HepG2 (cell line): ENCODE measurements at regions not wholly inside any gene's neighbourhood (a gene's known extent, or its start where the extent isn't known, plus 50 kb on each side); places are given as distances from the start of the nearest gene placed in this dataset.

Experiments used
- ATAC-seq: fragments of 200-7000 bp; cut with Tn5 transposase; 3 replicates; pipeline ENCODE4 v1.9.1; 2020; ENCODE audit warnings: mild to moderate bottlenecking, moderate library complexity
- BruUV-seq: library from RNA; stranded (reverse); fragments of 400-500 nt; replicated peaks from 2 replicates; lab custom pipeline; 2021; lab: Mats Ljungman, UMichigan
- CTCF ChIA-PET: fragments of 300-600 bp; formaldehyde crosslinking; extraction: SDS; loops from one replicate; lab custom pipeline; 2021; ENCODE audit warnings: low total read pairs, inconsistent platforms, low intra/inter-chr PET ratio; lab: Yijun Ruan, JAX
- POLR2A ChIA-PET: fragments of 350-600 bp; sonication (Branson Sonifier 250); formaldehyde crosslinking; loops from one replicate; lab custom pipeline; 2020; ENCODE audit warnings: antibody characterized with exemption, inconsistent platforms; lab: Yijun Ruan, JAX
- DNase-seq: peaks from one replicate; pipeline ENCODE4 v3.0.0-alpha.2; 2015; ENCODE audit warnings: low spot score
- FAIRE-seq: peaks from 3 replicates; lab custom pipeline; 2011; peaks lifted over from hg19 to GRCh38; lab: Jason Lieb, UNC
- H2AFZ ChIP-seq: one replicate; pipeline ENCODE4 v1.6.1; 2011; ENCODE audit warnings: low read length, inconsistent platforms
- H3K27ac ChIP-seq: fragments of 300-600 bp; 3 replicates; pipeline ENCODE4 v1.8.0; 2011; ENCODE audit warnings: mixed run types, mild to moderate bottlenecking, mixed read lengths, low read length, inconsistent platforms; ENCODE audit not compliant: insufficient read depth; ENCODE audit errors: extremely low read length
- H3K27me3 ChIP-seq, 2 experiments: fragments of 200-600 bp in 1 of 2; 2 replicates in 1 of 2; 3 replicates in 1 of 2; pipeline versions ENCODE4 v1.6.0 to v1.8.0; 2011; ENCODE audit warnings: low read length in 2 of 2, mild to moderate bottlenecking in 2 of 2, moderate library complexity in 2 of 2, inconsistent platforms in 1 of 2; ENCODE audit not compliant: insufficient read depth in 2 of 2, control insufficient read depth in 1 of 2
- H3K36me3 ChIP-seq, 2 experiments: fragments of 200-600 bp in 1 of 2; replicated peaks in 1 of 2; 2 replicates in 1 of 2; 3 replicates in 1 of 2; pipeline versions ENCODE4 v1.5.1 to v1.8.0; 2011; ENCODE audit warnings: low read length in 2 of 2, inconsistent platforms in 1 of 2; ENCODE audit not compliant: insufficient read depth in 2 of 2, control insufficient read depth in 1 of 2
- H3K4me1 ChIP-seq: 2 replicates; pipeline ENCODE4 v1.5.1; 2012; ENCODE audit warnings: low read length, inconsistent platforms; ENCODE audit not compliant: insufficient read depth
- H3K4me2 ChIP-seq: 2 replicates; pipeline ENCODE4 v1.6.0; 2011; ENCODE audit warnings: low read depth, low read length, inconsistent platforms
- H3K4me3 ChIP-seq, 3 experiments: fragments of 200-600 bp in 1 of 3; sonication (generic), shearing (Covaris generic) in 1 of 3; replicated peaks in 1 of 3; 2 replicates each; pipeline ENCODE4 v1.5.1; 2011 to 2016; ENCODE audit warnings: low read length in 3 of 3, inconsistent platforms in 2 of 3, low read depth in 2 of 3, mild to moderate bottlenecking in 2 of 3, control low read depth in 1 of 3, mixed read lengths in 1 of 3; ENCODE audit not compliant: insufficient read depth in 1 of 3
- H3K79me2 ChIP-seq: one replicate; pipeline ENCODE4 v1.6.1; 2011; ENCODE audit warnings: low read length, inconsistent platforms; ENCODE audit not compliant: insufficient read depth
- H3K9ac ChIP-seq: 2 replicates; pipeline ENCODE4 v1.6.0; 2011; ENCODE audit warnings: mild to moderate bottlenecking, low read depth, low read length, inconsistent platforms; ENCODE audit not compliant: insufficient read depth
- H3K9me3 ChIP-seq: 2 replicates; pipeline ENCODE4 v1.5.1; 2012; ENCODE audit warnings: mild to moderate bottlenecking, low read length
- H4K20me1 ChIP-seq: 2 replicates; pipeline ENCODE4 v1.6.0; 2011; ENCODE audit warnings: inconsistent platforms, mild to moderate bottlenecking, low read length, moderate library complexity; ENCODE audit not compliant: insufficient read depth
- ASH2L ChIP-seq: fragments of 300-600, 200-600 bp; sonication (generic); IDR thresholded peaks from 2 replicates; pipeline ENCODE4 v1.7.0; 2017; ENCODE audit warnings: low read depth, mild to moderate bottlenecking, moderate library complexity, mixed read lengths, low read length; ENCODE audit not compliant: insufficient read length
- CEBPB ChIP-seq: IDR thresholded peaks from 2 replicates; pipeline ENCODE4 v1.6.1; 2011; ENCODE audit warnings: low read depth, low read length, improper control_type of control experiment, borderline replicate concordance
- EED ChIP-seq: sonication (generic); formaldehyde crosslinking; IDR thresholded peaks from 2 replicates; pipeline ENCODE4 v1.5.0; 2020; ENCODE audit warnings: mild to moderate bottlenecking, missing genetic modification reagents
- GATA4 ChIP-seq: sonication (generic); IDR thresholded peaks from 2 replicates; pipeline ENCODE4 v1.6.1; 2016; ENCODE audit warnings: antibody characterized with exemption, low read depth, borderline replicate concordance
- ISL2 ChIP-seq: sonication (generic); formaldehyde crosslinking; IDR thresholded peaks from 2 replicates; pipeline ENCODE4 v1.5.0; 2020; ENCODE audit warnings: missing genetic modification reagents
- MYC ChIP-seq: sonication (generic); formaldehyde crosslinking; IDR thresholded peaks from 2 replicates; pipeline ENCODE4 v1.9.0; 2021; ENCODE audit warnings: missing genetic modification reagents, borderline replicate concordance
- NR2C2 ChIP-seq: sonication (generic); formaldehyde crosslinking; IDR thresholded peaks from 2 replicates; pipeline ENCODE4 v1.4.0; 2020; ENCODE audit warnings: missing genetic modification reagents, mild to moderate bottlenecking, moderate library complexity, borderline replicate concordance
- WGBS: methylation state at CpG from one replicate; pipeline ENCODE4 v1.1.6; 2017; ENCODE audit warnings: low lambda C conversion rate; 5-methylcytosine and 5-hydroxymethylcytosine counted together
- in situ Hi-C: cut with HindIII; loops from 2 replicates; pipeline ENCODE4 v1.10.0; 2017; ENCODE audit warnings: low pct_unique_long_range_greater_than_20kb; ENCODE audit not compliant: extremely low pct_ligation_motif_present
- intact Hi-C: fragments of 100-400 bp; cut with micrococcal nuclease; formaldehyde crosslinking; loops from one replicate; pipeline ENCODE4 v1.10.0; 2022; ENCODE audit not compliant: unreplicated experiment
- TF ChIP-seq, protein P1 (sequence below): sonication (generic); formaldehyde crosslinking; IDR thresholded peaks from 2 replicates; pipeline ENCODE4 v1.8.1; 2023; ENCODE audit warnings: mild to moderate bottlenecking, missing genetic modification reagents
- TF ChIP-seq, protein P2 (sequence below), 2 experiments: sonication (generic) in 1 of 2; formaldehyde crosslinking in 1 of 2; IDR thresholded peaks; 2 replicates each; pipeline versions ENCODE4 v1.5.1 to v1.6.1; 2011 to 2020; ENCODE audit warnings: borderline replicate concordance in 1 of 2, low read depth in 1 of 2, low read length in 1 of 2, mild to moderate bottlenecking in 1 of 2, missing genetic modification reagents in 1 of 2, moderate library complexity in 1 of 2
- TF ChIP-seq, protein P3 (sequence below): sonication (generic); formaldehyde crosslinking; IDR thresholded peaks from 2 replicates; pipeline ENCODE4 v1.4.0; 2020; ENCODE audit warnings: mild to moderate bottlenecking, low read depth, missing genetic modification reagents
- TF ChIP-seq, protein P4 (sequence below): IDR thresholded peaks from 2 replicates; pipeline ENCODE4 v1.6.1; 2016; ENCODE audit warnings: mild to moderate bottlenecking

DNA sequence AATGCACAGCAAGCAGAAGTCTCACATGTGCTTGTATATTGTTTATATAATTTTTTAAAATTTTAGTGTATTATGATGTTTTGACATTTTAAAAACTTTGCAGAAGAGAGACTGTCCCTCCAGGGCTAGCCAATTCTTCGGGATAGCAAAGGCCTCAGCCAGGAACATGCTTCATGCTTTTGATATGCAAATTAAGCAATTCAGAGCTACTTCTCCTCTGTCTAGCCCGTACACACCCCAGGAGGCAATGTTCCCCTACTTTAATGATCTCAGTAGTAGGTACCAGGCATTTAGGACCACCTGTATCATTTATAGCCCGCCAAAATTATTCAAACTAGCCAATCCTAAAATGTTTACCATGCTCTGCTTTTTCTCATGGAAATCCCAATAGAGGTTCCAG, 1116.2 kb downstream of the OLFM4 start:
- peaks cover 52% of the 10 kb centered on the region for H3K9me3 ChIP-seq
- no peak overlapping the region for H3K27ac ChIP-seq
- in situ Hi-C loops: no loop called here
- no peak overlapping the region for H2AFZ ChIP-seq
- no peaks in the 10 kb centered on the region for H3K36me3 ChIP-seq
- TF ChIP-seq, protein P1, sequence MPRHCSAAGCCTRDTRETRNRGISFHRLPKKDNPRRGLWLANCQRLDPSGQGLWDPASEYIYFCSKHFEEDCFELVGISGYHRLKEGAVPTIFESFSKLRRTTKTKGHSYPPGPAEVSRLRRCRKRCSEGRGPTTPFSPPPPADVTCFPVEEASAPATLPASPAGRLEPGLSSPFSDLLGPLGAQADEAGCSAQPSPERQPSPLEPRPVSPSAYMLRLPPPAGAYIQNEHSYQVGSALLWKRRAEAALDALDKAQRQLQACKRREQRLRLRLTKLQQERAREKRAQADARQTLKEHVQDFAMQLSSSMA (CRISPR knock-in tag): no peak
- WGBS: 6% methylated on average over 3 of the region's 3 CpGs
- FAIRE-seq: no peak
- no peak for ATAC-seq
- no peaks in the 10 kb centered on the region for H4K20me1 ChIP-seq
- ChIA-PET CTCF (no interaction called here), POLR2A (no interaction called here)
- BruUV-seq: no TSS peak
- H3K4me3 ChIP-seq: no peak overlapping the region
- H3K27me3 ChIP-seq: no peaks in the 10 kb centered on the region
- H3K79me2 ChIP-seq: no peaks in the 10 kb centered on the region
- no peaks in the 10 kb centered on the region for H3K4me1 ChIP-seq
- no peak for DNase-seq
- H3K9ac ChIP-seq: no peak overlapping the region
- no peak overlapping the region for H3K4me2 ChIP-seq
- intact Hi-C loops: no loop called here

DNA sequence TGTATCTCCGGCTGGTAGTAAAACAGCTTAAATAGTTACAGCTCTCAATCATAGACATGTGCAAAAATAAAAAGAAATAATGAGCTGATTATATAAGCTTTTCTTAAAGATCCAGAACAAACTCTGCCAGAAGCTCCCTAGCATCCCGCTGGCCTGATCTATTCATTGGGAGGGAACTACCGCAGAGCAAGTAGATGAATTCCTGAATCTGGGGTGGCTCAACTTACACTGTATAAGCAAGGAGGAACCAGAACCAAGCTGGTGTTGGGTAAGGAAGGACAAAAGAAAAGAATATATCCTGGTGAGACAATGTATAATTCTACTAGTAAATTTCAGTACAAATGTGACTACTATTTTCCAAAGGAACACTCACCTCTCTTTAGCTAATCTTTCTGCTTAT, 1122.2 kb downstream of the OLFM4 start:
- no peaks in the 10 kb centered on the region for H3K36me3 ChIP-seq
- no peak for ATAC-seq
- TF ChIP-seq GATA4 (no peak), ISL2 (CRISPR knock-in tag) (no peak), ASH2L (no peak), CEBPB (no peak), EED (CRISPR knock-in tag) (no peak), MYC (CRISPR knock-in tag) (no peak), NR2C2 (CRISPR knock-in tag) (no peak)
- TF ChIP-seq, protein P2, sequence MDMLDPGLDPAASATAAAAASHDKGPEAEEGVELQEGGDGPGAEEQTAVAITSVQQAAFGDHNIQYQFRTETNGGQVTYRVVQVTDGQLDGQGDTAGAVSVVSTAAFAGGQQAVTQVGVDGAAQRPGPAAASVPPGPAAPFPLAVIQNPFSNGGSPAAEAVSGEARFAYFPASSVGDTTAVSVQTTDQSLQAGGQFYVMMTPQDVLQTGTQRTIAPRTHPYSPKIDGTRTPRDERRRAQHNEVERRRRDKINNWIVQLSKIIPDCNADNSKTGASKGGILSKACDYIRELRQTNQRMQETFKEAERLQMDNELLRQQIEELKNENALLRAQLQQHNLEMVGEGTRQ (IDR thresholded peaks at IDR 0.05; ENCODE audit: low read depth, low read length): no peak
- TF ChIP-seq, protein P2 (CRISPR knock-in tag; IDR thresholded peaks at IDR 0.05; ENCODE audit: borderline replicate concordance): no peak
- TF ChIP-seq, protein P3, sequence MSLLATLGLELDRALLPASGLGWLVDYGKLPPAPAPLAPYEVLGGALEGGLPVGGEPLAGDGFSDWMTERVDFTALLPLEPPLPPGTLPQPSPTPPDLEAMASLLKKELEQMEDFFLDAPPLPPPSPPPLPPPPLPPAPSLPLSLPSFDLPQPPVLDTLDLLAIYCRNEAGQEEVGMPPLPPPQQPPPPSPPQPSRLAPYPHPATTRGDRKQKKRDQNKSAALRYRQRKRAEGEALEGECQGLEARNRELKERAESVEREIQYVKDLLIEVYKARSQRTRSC: no peak
- TF ChIP-seq, protein P4, sequence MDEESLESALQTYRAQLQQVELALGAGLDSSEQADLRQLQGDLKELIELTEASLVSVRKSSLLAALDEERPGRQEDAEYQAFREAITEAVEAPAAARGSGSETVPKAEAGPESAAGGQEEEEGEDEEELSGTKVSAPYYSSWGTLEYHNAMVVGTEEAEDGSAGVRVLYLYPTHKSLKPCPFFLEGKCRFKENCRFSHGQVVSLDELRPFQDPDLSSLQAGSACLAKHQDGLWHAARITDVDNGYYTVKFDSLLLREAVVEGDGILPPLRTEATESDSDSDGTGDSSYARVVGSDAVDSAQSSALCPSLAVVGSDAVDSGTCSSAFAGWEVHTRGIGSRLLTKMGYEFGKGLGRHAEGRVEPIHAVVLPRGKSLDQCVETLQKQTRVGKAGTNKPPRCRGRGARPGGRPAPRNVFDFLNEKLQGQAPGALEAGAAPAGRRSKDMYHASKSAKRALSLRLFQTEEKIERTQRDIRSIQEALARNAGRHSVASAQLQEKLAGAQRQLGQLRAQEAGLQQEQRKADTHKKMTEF (CRISPR knock-in tag): no peak

More for the DNA sequence above, 1122.2 kb downstream of the OLFM4 start:
- peaks cover 20% of the 10 kb centered on the region for H3K9me3 ChIP-seq
- H4K20me1 ChIP-seq: no peaks in the 10 kb centered on the region
- BruUV-seq: no TSS peak
- no peak overlapping the region for H3K4me3 ChIP-seq
- in situ Hi-C loops (no loop called here), intact Hi-C loops (no loop called here)
- FAIRE-seq (no peak), DNase-seq (no peak)
- 5% methylated on average over 3 of the region's 3 CpGs for WGBS
- no peak overlapping the region for H3K4me2 ChIP-seq
- no peaks in the 10 kb centered on the region for H3K79me2 ChIP-seq
- H3K27ac ChIP-seq: no peak overlapping the region
- CTCF ChIA-PET: no interaction called here
- H2AFZ ChIP-seq: no peak overlapping the region
- no peak overlapping the region for H3K9ac ChIP-seq
- no peaks in the 10 kb centered on the region for H3K4me1 ChIP-seq
- POLR2A ChIA-PET: no interaction called here
- H3K27me3 ChIP-seq: no peaks in the 10 kb centered on the region
